ENCODE measurements at regions not wholly inside any gene's neighbourhood (a gene's known extent, or its start where the extent isn't known, plus 50 kb on each side); places are given as distances from the start of the nearest gene placed in this dataset.

GRCh38 chr20:7214081-7214740 lies 446.7 kb downstream of the BMP2 start:
- peaks cover 0 to 4% of the 10 kb centered on the region in 2 donors for H3K4me1 ChIP-seq
- DNase-seq (no peak), ATAC-seq (no peak)
- no peaks in the 10 kb centered on the region for H3K27me3 ChIP-seq
- intact Hi-C loops (cut with DNase I; ENCODE audit: low total_unique reads) (no loop called here), in situ Hi-C loops (cut with MboI; ENCODE audit: low sequenced_read_pairs in 4 of 4) (no loop called here)
- H3K36me3 ChIP-seq = no peaks in the 10 kb centered on the region
- H3K4me3 ChIP-seq = no peak overlapping the region
- H3K27ac ChIP-seq = no peak overlapping the region
- TF ChIP-seq CTCF (IDR thresholded peaks at IDR 0.05 in 4 of 5, conservative IDR thresholded peaks at IDR 0.05 in 1 of 5) (no peak), POLR2A (IDR thresholded peaks at IDR 0.05) (no peak)
- H3K9me3 ChIP-seq = no peaks in the 10 kb centered on the region

GRCh38 chr20:7217606-7218005 lies 450.1 kb downstream of the BMP2 start:
- in situ Hi-C loops (cut with MboI; ENCODE audit: low sequenced_read_pairs in 4 of 4) = no loop called here

GRCh38 chr20:7220755-7221154 lies 453.3 kb downstream of the BMP2 start:
- no peak overlapping the region for H3K4me3 ChIP-seq
- no peaks in the 10 kb centered on the region for H3K36me3 ChIP-seq
- no peak for DNase-seq
- H3K4me1 ChIP-seq = no peaks in the 10 kb centered on the region
- intact Hi-C loops (cut with DNase I; ENCODE audit: low total_unique reads) (no loop called here), in situ Hi-C loops (cut with MboI; ENCODE audit: low sequenced_read_pairs in 4 of 4) (no loop called here)
- no peak overlapping the region for H3K27ac ChIP-seq
- no peak for ATAC-seq
- TF ChIP-seq POLR2A (IDR thresholded peaks at IDR 0.05) (no peak), CTCF (IDR thresholded peaks at IDR 0.05 in 4 of 5, conservative IDR thresholded peaks at IDR 0.05 in 1 of 5) (no peak)
- no peaks in the 10 kb centered on the region for H3K9me3 ChIP-seq
- H3K27me3 ChIP-seq = no peaks in the 10 kb centered on the region

More at GRCh38 chr20:7217606-7218005, 450.1 kb downstream of the BMP2 start:
- Histone ChIP-seq H3K9me3 (no peaks in the 10 kb centered on the region), H3K4me1 (no peaks in the 10 kb centered on the region), H3K36me3 (no peaks in the 10 kb centered on the region), H3K27ac (no peak overlapping the region), H3K27me3 (no peaks in the 10 kb centered on the region), H3K4me3 (no peak overlapping the region)
- TF ChIP-seq POLR2A (IDR thresholded peaks at IDR 0.05) (no peak), CTCF (IDR thresholded peaks at IDR 0.05 in 4 of 5, conservative IDR thresholded peaks at IDR 0.05 in 1 of 5) (no peak)
- intact Hi-C loops (cut with DNase I; ENCODE audit: low total_unique reads) = no loop called here
- no peak for ATAC-seq
- DNase-seq = no peak

- DNase-seq = no peak
- Histone ChIP-seq H3K27me3 (no peaks in the 10 kb centered on the region), H3K36me3 (no peaks in the 10 kb centered on the region), H3K27ac (no peak overlapping the region), H3K9me3 (no peaks in the 10 kb centered on the region), H3K4me1 (no peaks in the 10 kb centered on the region), H3K4me3 (no peak overlapping the region)
- no peak for ATAC-seq
- TF ChIP-seq POLR2A (IDR thresholded peaks at IDR 0.05) (no peak), CTCF (IDR thresholded peaks at IDR 0.05 in 4 of 5, conservative IDR thresholded peaks at IDR 0.05 in 1 of 5) (no peak)
- in situ Hi-C loops (cut with MboI; ENCODE audit: low sequenced_read_pairs in 4 of 4) = no loop called here
- intact Hi-C loops (cut with DNase I; ENCODE audit: low total_unique reads) = no loop called here
Observed at GRCh38 chr20:7226156-7226555, 458.7 kb downstream of the BMP2 start.

GRCh38 chr20:7231303-7231702 lies 463.8 kb downstream of the BMP2 start:
- H3K4me3 ChIP-seq = no peak overlapping the region
- no peak for TF ChIP-seq POLR2A (IDR thresholded peaks at IDR 0.05)
- TF ChIP-seq CTCF (IDR thresholded peaks at IDR 0.05 in 4 of 5, conservative IDR thresholded peaks at IDR 0.05 in 1 of 5) = no peak
- H3K27ac ChIP-seq = no peak overlapping the region
- in situ Hi-C loops (cut with MboI; ENCODE audit: low sequenced_read_pairs in 4 of 4) (no loop called here), intact Hi-C loops (cut with DNase I; ENCODE audit: low total_unique reads) (no loop called here)
- peaks cover 0 to 5% (median 0%) of the 10 kb centered on the region in 3 donors for H3K9me3 ChIP-seq
- ATAC-seq = no peak
- H3K27me3 ChIP-seq = no peaks in the 10 kb centered on the region
- DNase-seq = no peak
- H3K36me3 ChIP-seq = no peaks in the 10 kb centered on the region
- no peaks in the 10 kb centered on the region for H3K4me1 ChIP-seq
